ENCODE measurements at regions not wholly inside any gene's neighbourhood (a gene's known extent, or its start where the extent isn't known, plus 50 kb on each side); places are given as distances from the start of the nearest gene placed in this dataset.

DNA sequence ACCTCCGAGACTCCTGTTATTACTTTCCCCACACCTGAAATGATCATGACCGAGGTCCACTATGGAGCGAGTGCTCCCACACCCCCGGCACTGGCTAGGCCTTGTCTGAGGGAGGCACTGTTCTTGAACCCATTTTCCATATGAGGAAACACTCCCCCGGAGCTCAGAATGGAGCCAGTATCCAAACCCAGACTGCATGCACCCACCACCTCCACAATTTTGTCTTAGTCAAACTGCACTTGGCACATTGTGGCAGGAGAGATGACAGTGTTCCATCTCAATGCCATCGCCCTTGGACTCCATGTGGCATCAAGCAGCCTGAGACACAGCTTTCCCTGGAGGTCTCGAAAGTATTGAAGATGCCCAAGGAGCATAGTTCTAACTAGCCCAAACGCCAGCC, 154.1 kb downstream of the NUP210 start:
- no peak for DNase-seq

DNA sequence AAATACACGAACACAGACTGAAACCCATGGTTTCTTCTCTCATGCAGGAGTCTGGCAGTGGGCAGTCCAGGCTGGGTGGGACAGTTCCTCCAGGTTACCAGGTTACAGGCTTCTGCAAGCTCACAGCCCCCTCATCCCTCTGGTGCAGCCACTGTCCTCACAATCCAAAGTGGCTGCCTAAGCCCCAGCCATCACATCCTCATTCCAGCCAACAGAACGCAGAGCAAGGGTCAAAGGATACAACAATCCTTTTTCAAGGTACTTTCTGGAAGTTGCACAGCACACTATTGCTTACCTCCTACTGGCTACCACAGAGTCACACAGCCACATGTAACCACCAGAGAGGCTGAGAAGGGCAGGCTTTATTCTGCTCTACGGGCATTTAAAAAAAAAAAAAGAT, 154.6 kb downstream of the NUP210 start:
- no peak for DNase-seq

DNA sequence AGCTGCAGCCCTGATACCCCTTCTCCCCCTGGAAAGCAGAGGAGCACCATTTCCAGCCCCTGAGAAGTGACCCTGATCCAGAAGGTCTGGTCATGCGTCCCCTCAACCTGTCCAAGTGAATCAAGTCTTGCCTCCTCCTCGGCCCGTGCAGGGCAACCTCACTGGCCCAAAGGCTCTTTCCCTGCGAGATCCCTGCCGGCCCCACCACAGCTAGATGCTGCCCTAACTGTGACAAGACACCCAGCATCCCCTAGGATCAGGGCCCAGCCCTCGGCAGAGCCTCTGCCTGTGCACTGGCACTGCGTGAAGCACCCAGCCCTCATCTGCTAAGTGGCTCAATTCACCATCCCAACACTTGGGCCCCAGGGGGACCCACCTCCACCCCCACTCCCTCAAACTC, 155.1 kb downstream of the NUP210 start:
- DNase-seq: no peak

DNA sequence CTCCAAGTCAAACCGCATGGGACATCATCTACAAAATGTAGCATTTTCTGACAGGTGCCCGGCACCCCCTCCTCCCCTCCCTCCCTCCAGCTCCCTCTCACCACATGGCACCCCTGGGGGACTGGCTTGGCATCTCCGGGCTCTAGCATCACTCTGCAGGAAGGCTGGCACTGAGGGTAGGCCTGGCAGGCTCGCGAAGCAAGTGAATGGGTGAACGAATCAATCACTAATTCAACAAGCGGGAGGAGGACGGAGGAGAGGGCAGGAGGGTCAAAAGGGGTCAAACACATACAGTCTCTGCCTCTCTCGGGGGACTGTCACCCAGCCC, 155.7 kb downstream of the NUP210 start:
- DNase-seq: no peak

DNA sequence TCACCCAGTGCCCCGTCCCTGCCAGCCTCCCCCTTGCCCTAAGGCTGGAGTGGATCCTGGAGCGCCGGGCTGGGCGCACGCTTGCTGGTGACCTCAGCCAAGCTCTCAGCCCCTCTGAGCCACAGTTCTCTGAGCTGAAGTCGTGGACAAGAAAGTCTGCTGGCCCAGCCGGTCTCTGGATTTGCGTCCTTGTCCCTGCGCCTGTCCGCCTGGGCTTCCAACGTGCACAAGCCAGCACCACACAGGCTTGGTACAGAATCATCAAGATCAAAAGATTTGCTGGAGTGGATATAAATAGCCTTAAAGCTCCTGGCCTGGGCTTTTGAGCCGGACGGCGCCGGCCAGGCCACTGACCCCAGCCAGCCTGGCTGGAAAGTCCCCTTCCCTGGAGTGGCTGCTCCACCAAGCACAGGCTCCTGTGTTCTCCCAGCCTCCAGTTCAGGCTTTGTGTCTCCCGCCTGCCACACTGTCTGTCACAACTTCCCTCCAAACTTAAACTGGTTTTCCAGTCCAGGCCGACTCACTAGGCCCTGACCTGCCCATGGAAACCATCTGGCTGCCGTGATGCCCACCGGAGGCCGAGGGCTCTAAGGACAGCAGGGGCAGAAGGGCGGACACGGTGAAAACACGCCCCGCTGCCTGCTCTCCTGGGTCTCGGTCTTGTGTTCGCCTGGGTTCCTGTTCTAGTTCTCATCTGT, 156.2 kb downstream of the NUP210 start:
- no peak for DNase-seq

DNA sequence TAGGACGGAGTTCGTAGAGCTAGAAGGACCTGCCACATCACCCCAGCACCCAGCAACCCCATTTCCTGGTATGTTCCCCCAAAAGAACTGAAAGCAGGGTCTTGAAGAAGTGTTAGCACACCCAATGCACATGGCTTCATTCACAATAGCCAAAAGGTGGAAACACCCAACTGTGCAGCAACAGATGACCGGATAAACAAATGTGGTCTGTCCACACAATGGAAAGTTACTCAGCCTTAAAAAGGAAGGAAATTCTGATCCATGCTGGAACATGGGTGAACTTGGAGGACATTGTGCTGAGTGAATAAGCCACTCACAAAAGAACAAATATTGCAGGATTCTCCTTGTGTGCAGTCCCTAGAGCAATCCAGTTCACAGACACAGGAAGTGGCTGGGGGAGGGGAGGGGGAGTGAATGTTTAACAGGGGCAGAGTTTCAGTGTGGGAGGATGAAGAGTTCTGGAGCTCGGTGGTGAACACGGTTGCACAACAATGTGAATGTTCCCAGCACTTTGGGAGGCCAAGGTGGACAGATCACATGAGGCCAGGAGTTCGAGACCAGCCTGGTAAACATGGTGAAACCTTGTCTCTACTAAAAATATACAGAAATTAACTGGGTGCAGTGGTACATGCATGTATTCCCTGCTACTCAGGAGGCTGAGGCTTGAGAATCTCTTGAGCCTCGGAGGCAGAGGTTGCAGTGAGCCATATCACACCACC, 157.5 kb downstream of the NUP210 start:
- no peak for DNase-seq

DNA sequence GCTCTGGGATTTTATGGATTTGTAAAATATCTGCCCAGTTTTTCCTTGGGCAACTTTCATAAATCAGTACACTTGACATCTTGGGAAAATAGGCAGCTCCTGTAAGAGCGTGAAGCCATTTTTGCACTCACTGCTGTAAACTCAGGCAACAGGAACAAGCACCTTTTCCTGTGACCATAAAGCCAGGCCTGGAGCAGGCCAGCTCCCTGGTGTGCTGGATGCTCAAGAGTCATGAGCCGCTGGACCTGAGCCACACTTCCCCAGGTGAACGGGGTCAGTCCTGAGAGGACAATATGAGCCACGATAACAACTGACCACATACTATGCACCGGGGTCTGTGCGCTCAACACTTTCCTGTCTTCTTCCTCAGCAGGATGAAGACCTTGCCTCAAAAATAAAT, 158.2 kb downstream of the NUP210 start:
- no peak for DNase-seq

DNA sequence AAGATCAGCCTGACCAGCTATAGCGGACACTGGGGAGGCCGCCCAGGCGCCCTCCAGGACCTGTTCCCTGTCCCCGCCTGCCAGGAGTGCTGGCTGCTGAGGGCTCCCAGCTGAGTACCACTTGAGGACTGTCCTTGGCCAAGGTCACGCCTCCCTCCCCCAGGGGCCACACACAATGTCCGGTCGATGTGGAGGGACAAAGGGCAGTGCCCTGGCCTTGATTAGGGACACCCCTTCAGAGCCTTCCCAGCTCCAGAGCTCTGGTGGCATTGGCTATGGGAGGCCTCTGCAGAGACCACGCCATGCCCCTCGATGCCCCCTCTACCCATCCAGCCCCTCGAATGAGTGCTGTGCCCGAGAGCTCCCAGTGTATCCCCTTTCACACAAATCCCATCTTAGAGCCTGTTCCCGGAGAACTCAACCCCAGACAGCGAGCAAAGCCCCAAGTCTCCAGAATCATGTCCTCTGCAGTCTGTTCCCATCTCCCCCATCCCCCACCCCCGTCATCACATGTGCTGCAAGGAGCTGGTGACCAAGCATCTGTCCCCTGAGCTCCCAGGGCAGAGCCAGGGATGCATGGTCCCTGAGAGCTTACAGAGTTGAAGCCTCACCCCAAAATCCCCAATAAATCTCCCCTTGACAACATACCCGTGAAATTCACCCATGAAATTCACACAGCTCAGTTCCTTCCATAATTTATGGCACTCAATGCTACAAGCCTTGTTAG, 158.9 kb downstream of the NUP210 start:
- DNase-seq: no peak

DNA sequence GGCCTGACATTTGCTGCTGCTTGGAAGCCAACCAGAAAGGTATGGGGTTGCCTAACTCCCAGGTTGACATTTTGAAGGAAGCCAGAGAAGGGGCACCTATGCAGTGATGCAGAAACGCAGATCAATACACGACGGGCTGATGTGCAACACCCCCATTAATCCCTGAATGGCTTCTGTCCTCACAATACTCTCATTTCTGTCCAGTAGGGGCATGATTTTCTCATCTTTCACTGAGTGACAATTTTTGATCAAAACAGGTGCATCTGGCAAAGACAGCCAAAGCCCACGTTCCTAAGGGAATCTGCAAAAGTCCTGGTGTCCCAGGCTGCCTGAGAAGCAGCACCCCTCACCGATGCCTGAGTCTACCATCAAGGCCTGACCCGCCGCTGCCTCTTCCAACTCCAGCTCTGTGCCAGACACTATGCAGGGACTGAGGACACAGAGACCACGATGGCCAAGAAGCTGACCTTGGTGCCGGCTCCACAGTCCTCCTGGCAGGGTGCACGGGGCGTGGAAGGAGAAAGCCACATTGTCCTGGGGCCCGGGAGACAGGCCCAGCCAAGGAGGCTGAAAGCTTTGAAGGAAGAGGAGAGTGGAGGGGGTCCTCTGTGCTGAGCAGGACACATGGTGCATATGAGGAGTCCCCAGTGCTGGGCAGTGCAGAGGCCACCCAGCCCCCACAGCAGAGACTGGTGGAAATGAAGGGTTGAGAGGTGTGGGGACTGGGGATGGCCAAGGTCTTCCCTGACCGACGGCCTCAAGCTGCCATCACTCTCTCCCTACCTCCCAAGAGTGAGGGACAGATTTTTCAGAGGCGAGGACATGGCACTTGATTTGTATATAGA, 159.6 kb downstream of the NUP210 start:
- no peak for DNase-seq

DNA sequence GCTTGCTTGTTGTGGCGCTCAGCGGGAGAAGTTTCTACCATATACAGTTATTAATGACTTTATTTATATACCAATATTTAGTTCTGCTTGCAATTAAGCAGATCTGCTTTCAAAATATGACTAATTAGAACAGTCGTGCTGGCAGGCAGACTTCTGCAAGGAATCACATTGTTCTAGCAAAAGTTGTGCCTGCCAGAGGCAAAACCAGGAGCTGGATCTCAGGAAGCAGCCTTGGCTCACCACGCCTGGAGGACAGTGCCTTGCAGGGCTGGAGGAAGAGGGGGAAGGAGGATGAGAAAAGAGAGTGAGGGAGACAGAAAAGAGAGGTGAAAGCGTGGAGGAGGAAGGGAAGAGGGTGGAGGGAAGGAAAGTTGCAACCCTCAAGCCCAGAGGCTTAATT, 160.3 kb downstream of the NUP210 start:
- DNase-seq: no peak

DNA sequence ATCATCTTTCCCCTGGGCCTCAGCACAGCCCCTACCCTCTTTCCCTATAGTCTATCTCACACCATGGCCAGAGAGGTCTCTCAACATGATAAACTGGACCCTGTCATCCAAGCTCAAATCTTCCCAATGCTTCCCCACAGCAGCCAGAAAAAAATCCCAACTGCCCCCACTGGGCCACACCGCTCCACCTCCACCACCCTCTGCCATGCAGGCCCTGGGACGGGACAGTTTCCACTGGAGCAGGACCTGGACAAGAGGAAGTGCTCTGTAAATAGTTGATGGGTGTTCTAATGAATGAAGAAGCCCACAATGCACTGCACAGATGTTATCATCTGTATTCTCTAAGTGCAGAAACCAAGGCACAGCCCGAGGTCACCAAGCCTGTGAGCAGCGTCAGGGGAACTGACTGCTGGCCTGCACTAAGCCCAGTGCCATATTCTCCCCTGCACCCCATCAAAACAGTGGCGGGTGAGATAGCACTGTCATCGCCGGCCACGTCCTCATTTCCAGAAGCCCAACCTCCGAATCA, 161.1 kb downstream of the NUP210 start:
- DNase-seq: no peak

DNA sequence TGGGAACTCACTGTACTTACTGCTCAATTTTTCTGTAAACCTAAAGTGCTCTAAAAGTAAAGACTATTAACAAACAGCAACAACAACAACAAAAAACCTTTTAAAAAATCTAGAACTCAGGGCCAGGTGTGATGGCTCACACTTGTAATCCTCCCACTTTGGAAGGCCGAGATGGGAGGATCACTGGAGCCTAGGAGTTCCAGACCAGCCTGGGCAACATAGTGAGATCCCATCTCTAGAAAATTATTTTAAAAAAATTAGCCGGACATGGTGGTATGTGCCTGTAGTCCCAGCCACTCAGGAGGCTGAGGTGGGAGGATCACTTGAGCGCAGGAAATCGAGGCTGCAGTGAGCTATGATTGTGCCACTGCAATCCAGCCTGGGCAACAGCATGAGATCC, 161.8 kb downstream of the NUP210 start:
- no peak for DNase-seq

DNA sequence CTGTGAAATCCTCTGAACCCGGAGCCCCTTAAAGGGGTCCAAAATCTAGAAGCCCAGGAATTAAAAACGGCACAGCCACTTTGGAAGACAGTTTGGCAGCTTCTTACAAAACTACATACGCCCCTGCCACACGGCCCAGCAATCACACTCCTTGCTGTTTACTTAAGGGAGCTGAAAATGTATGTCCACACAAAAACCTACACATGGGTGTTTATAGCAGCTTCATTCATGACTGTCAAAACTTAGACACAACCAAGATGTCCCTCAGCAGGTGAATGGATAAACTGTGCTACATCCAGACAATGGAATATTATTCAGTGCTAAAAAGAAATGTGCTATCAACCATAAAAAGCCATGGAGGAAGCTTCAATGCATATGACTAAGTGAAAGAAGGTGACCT, 162.5 kb downstream of the NUP210 start:
- DNase-seq: no peak

DNA sequence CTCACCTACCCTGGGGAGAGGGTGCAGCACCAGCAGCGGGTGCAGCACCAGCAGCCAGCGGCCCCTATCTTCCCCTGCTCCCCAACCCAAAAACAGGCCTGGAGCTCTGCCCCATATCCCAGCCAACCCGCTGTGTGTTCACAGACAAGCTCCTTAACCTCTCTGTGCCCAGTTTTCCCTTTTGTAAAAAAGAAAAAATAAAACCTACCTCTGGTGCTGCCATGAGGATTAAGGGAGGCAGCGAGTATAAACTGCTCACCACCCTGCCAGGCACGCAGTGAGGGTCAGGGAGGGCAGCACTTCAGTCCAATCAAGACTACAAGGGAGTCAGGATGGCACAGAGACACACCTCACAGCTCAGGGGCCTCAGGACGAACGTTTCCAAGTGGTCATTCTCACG, 163.3 kb downstream of the NUP210 start:
- DNase-seq: no peak

DNA sequence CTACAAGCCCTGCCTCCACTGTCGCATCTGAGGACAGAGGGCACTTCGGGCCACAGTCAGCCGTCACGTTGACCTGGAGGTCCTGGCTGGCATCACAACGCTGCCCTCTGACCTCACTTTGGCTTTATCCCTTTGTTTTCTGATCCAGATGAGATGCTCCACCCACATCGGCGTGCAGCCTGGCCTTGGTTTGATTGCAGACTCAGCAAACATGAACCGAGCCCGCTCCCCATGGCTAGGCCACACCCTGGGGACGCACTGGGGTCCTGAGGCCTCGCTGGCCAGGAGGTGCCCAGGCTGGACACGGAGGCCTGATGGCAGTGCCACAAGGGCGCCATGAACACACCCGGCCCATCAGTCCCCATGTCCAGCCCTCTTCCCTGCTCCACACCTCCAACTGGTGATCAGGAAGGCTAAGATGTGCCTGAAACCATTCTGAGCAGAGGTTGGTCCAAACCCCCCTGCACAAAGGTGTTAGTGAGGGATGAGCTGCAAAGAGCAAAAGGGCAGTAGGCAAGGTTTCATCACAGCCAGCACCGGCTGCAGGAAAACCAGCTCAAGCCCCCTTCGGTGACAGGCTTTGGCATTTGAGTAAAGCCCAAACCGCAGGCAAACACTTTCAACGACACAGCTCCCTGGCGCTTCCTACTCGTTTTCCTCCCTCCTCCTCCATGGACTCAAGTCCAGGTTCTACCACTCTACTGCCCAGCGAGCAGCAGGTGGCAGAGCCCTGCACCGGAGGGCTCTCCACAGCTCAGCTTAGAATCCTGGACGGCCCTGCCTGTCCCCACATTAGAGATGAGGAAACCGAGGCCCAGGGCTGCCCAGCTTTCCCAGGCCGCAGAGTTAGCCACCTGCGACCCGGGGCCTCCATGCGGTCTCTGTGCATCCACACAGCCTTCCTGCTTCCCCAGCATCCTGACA, 165.8 kb downstream of the NUP210 start:
- no peak for DNase-seq

DNA sequence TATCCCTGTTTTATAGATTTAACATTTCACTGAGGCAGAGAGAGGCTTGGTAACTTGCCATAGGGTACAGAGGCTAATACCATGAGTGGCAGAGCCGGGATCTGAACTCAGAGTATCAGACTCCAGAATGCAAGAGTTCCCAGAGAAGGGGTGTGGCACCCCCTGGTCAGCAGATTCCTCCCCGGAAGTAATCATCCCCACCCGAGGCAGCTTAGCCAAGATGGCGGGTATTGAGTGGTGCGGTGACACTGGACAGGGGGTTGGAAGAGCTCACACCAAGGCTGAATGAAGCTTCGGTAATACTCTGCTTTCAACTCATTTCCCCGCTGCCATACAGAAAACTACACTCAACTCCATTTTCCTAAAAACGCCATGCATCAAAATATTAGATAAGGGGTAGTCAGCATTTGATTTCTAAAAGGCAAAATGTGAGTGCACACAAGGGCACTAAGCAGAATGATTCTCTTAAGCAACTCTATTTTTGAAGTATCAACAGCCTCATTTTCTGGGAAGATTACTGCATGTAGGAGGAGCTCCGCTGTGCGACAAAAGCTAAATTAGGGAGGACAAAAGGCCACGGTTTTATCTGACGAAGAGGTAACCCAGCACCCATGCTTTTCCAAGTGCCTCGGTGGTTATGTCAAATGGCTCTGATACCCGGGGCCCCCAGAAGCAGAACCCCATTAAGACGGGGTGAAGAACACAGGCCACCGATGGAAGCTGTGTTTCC, 166.7 kb downstream of the NUP210 start:
- no peak for DNase-seq

DNA sequence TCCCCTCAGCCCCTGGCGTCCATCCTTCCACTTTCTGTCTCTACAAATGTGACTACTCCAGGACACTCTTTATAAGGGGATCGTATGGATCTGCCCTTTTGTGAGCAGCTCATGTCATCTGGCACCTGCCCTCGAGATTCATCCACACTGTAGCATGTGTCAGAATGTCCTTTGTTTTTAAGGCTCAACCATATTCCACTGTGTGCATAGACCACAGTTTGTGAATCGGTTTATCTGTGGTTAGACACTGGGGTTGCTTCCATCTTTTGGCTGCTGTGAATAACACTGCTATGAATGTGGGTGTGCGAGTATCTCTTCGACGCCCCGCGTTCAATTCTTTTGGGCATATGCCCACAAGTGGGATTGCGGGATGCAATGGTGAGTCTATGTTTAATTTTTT, 167.9 kb downstream of the NUP210 start:
- DNase-seq: no peak

DNA sequence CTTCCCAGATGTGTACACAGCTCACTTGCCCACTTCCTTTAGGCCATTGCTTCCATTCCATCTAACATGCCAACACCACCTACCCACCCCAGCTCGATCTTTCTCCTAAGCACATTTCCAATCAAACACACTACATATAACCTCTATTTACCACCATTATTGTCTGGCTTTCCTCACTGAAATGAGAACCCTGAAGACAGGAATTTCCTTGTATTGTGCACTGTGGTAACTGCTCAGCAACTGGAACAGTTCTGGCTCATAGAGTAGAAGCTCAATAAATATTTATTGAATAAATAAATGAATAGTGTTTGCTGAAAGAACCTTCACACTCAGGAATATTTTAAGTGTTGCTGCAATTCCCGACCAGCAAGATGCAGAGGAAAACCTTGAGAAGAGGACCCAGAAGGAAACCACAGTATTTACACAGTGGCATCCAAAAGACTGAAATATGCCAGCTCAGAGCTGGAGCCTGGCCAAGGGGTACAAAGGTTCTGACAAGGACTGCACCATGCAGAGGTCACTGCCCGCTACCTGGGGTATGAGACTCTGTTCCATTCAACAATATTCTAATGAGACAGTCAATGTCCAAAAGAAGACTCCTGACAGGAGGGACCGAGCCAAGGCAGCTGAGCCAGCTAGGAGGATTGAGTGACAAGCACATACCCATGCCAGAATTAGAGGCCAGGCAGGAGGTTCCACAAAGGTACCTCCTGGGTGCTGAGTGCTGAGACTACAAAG, 168.8 kb downstream of the NUP210 start:
- DNase-seq: no peak

DNA sequence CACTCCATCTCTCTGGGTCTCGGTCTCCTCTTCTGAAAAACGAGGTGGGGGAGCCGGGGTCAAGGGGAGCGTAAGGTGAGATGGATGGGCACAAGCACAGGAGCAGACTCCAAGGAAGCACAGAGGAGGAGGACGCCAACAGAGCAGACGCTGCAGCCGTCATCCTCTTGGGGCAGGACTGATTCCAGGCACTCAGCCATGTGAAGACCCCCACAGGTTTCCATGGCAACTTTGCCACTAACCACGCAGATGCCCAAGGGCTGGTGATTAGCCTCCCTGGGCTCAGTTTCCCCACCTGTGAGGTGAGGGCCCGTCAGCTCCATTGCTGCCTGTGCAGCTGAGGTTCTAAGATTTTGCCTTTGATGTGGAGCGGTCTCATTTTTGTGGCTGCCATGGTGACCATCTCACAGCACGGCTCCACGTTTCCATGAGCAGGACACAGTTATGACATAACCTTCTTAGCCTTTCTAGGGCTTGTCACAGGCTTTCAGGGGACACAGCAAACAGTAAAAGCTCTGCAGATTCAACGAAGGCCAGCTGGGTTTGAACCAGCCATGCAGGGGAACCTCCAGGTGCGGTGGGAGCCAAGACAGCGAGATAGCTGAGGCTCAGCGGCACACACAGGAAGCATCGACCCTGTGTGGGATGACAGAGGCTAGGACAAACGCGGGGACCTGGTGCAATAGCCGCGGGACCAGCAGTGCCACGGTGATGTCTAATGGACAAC, 170.3 kb downstream of the NUP210 start:
- DNase-seq: no peak

DNA sequence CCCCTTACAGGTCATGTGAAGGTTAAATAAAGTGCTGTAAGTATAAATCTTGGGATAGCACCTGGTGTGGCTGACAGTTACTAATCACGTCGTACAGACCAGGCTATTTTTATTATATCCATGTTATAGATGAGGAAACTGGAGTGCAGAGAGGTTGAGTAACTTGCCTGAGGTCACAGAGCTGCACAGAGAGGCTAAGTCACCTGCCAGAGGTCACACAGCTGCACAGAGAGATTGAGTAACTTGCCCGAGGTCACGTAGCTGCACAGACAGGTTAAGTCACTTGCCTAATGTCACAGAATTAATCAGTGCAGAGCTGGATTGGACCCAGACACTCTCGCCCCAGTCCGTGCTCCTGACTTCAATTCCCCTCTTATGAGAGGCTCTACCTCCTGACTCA, 171.5 kb downstream of the NUP210 start:
- DNase-seq: no peak
